ENCODE measurements at regions not wholly inside any gene's neighbourhood (a gene's known extent, or its start where the extent isn't known, plus 50 kb on each side); places are given as distances from the start of the nearest gene placed in this dataset.
"Not testable (repeated sequence)": the region's sequence is repeated elsewhere in the genome, so short reads cannot be mapped to it uniquely, and the experiment has no call there.

DNA sequence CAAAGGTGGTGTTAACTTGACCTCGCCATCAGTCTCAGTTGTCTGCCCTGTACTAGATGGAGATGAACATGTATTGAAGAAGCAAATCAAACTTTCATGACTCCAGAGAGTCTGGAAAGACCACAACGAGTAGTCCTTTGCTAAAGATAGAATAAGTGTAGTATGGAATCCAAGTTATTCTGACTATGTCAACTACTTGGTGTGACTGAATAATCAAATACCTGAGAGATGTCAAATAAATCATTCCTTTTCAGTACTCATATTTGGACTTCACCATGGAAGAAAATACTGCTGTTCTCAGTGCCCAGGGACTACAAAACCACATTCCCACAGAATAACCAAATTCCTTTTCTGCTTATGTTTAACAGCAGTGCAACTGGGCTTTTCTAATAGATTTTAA is 161.2 kb upstream of the SPRY1 start:
- H3K4me1 ChIP-seq (ENCODE audit: insufficient read depth, low read length), result peaks cover 22% of the 10 kb centered on the region
- DNase-seq (peak; percentile 22), ATAC-seq (no peak; the same call in 1 of the 2 replicates)
- POLR2A ChIA-PET (ENCODE audit: unreplicated experiment), result no interaction called here
- no peaks in the 10 kb centered on the region for H4K20me1 ChIP-seq (ENCODE audit: low read length)
- H3K79me2 ChIP-seq (ENCODE audit: low read length), result no peaks in the 10 kb centered on the region
- H3K36me3 ChIP-seq (ENCODE audit: low read depth, low read length), result no peaks in the 10 kb centered on the region
- no peak overlapping the region for H3K4me3 ChIP-seq (ENCODE audit: low read length)
- intact Hi-C loops (cut with micrococcal nuclease), result no loop called here
- no peak overlapping the region for H3K27ac ChIP-seq (ENCODE audit: low read length)
- no peak overlapping the region for H3K4me2 ChIP-seq (ENCODE audit: low read length)
- CTCF ChIA-PET, result no interaction called here
- no peaks in the 10 kb centered on the region for H3K9me3 ChIP-seq (ENCODE audit: low read length)
- H3K9ac ChIP-seq (ENCODE audit: low read length), result no peak overlapping the region
- BruUV-seq (replicated peaks), result no TSS peak
- TF ChIP-seq EZH2 (IDR thresholded peaks at IDR 0.05; ENCODE audit: low read length, unreplicated experiment), result no peak
- TF ChIP-seq, protein P1, sequence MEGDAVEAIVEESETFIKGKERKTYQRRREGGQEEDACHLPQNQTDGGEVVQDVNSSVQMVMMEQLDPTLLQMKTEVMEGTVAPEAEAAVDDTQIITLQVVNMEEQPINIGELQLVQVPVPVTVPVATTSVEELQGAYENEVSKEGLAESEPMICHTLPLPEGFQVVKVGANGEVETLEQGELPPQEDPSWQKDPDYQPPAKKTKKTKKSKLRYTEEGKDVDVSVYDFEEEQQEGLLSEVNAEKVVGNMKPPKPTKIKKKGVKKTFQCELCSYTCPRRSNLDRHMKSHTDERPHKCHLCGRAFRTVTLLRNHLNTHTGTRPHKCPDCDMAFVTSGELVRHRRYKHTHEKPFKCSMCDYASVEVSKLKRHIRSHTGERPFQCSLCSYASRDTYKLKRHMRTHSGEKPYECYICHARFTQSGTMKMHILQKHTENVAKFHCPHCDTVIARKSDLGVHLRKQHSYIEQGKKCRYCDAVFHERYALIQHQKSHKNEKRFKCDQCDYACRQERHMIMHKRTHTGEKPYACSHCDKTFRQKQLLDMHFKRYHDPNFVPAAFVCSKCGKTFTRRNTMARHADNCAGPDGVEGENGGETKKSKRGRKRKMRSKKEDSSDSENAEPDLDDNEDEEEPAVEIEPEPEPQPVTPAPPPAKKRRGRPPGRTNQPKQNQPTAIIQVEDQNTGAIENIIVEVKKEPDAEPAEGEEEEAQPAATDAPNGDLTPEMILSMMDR (conservative IDR thresholded peaks at IDR 0.05; ENCODE audit: low read depth, low read length), result no peak
- no peak for TF ChIP-seq EZH2phosphoT487 (IDR thresholded peaks at IDR 0.05; ENCODE audit: borderline replicate concordance, low read length)
- H2AFZ ChIP-seq (ENCODE audit: low read length), result no peak overlapping the region
- H3K9me2 ChIP-seq (replicated peaks; ENCODE audit: low read length), result no peaks in the 10 kb centered on the region
- H3F3A ChIP-seq (ENCODE audit: low read length, unreplicated experiment), result no peaks in the 10 kb centered on the region
- H3K27me3 ChIP-seq (ENCODE audit: low read length), result no peaks in the 10 kb centered on the region

DNA sequence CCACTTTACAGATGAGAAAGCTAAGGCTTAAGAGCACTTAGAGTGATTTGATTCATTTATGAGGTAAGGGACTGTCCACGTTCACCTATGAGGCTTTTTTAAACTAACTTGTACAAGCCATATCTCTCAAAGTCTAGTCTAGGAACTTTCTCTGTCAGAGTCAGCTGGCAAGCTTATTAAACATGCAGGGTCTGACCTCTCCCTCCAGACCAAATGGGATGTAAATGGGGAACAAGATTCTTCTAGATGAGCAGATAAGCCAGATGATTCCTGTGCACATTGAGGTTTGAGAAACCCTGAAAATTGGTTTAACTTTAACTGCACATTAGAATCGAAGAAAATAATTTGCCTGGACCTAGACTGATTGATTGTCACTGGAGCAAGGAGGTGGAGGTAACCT is 160.0 kb upstream of the SPRY1 start:
- H3K9ac ChIP-seq (ENCODE audit: low read length), result no peak overlapping the region
- no peaks in the 10 kb centered on the region for H4K20me1 ChIP-seq (ENCODE audit: low read length)
- H3K36me3 ChIP-seq (ENCODE audit: low read depth, low read length), result no peaks in the 10 kb centered on the region
- no peaks in the 10 kb centered on the region for H3F3A ChIP-seq (ENCODE audit: low read length, unreplicated experiment)
- no peak overlapping the region for H3K27ac ChIP-seq (ENCODE audit: low read length)
- no peaks in the 10 kb centered on the region for H3K9me2 ChIP-seq (replicated peaks; ENCODE audit: low read length)
- H3K27me3 ChIP-seq (ENCODE audit: low read length), result no peaks in the 10 kb centered on the region
- ChIA-PET POLR2A (ENCODE audit: unreplicated experiment) (no interaction called here), CTCF (no interaction called here)
- H3K79me2 ChIP-seq (ENCODE audit: low read length), result no peaks in the 10 kb centered on the region
- no TSS peak for BruUV-seq (replicated peaks)
- peaks cover 22% of the 10 kb centered on the region for H3K4me1 ChIP-seq (ENCODE audit: insufficient read depth, low read length)
- ATAC-seq, result no peak
- H3K4me2 ChIP-seq (ENCODE audit: low read length), result no peak overlapping the region
- DNase-seq, result no peak
- intact Hi-C loops (cut with micrococcal nuclease), result no loop called here
- H3K9me3 ChIP-seq (ENCODE audit: low read length), result no peaks in the 10 kb centered on the region
- no peak for TF ChIP-seq EZH2phosphoT487 (IDR thresholded peaks at IDR 0.05; ENCODE audit: borderline replicate concordance, low read length)
- TF ChIP-seq, protein P1 (conservative IDR thresholded peaks at IDR 0.05; ENCODE audit: low read depth, low read length), result no peak
- H3K4me3 ChIP-seq (ENCODE audit: low read length), result no peak overlapping the region
- H2AFZ ChIP-seq (ENCODE audit: low read length), result no peak overlapping the region

DNA sequence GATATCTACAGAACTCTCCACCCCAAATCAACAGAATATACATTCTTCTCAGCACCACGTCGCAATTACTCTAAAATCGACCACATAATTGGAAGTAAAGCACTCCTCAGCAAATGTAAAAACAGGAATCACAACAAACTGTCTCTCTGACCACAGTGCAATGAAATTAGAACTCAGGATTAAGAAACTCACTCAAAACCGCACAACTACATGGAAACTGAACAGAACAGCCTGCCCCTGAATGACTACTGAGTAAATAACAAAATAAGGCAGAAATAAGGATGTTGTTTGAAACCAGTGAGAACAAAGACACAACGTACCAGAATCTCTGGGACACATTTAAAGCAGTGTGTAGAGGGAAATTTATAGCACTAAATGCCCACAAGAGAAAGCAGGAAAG is 156.3 kb upstream of the SPRY1 start:
- ATAC-seq; H3K9me2 ChIP-seq (replicated peaks; ENCODE audit: low read length); POLR2A ChIA-PET (ENCODE audit: unreplicated experiment); BruUV-seq (replicated peaks); H3K36me3 ChIP-seq (ENCODE audit: low read depth, low read length); H3F3A ChIP-seq (ENCODE audit: low read length, unreplicated experiment); H3K9me3 ChIP-seq (ENCODE audit: low read length); intact Hi-C loops (cut with micrococcal nuclease); H4K20me1 ChIP-seq (ENCODE audit: low read length); H3K4me3 ChIP-seq (ENCODE audit: low read length); DNase-seq; H2AFZ ChIP-seq (ENCODE audit: low read length); H3K4me1 ChIP-seq (ENCODE audit: insufficient read depth, low read length); H3K27me3 ChIP-seq (ENCODE audit: low read length); CTCF ChIA-PET; H3K4me2 ChIP-seq (ENCODE audit: low read length); H3K79me2 ChIP-seq (ENCODE audit: low read length); H3K9ac ChIP-seq (ENCODE audit: low read length); H3K27ac ChIP-seq (ENCODE audit: low read length): not testable (repeated sequence)

DNA sequence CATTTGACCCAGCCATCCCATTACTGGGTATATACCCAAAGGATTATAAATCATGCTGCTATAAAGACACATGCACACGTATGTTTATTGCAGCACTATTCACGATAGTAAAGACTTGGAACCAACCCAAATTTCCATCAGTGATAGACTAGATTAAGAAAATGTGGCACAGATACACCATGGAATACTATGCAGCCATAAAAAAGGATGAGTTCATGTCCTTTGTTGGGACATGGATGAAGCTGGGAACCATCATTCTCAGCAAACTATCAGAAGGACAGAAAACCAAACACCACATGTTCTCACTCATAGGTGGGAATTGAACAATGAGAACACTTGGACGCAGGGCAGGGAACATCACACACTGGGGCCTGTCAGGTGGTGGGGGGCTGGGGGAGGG is 153.4 kb upstream of the SPRY1 start:
- H3K9me3 ChIP-seq (ENCODE audit: low read length); CTCF ChIA-PET; H3K9me2 ChIP-seq (replicated peaks; ENCODE audit: low read length); H3K4me3 ChIP-seq (ENCODE audit: low read length); H3K79me2 ChIP-seq (ENCODE audit: low read length); H3K36me3 ChIP-seq (ENCODE audit: low read depth, low read length); H4K20me1 ChIP-seq (ENCODE audit: low read length); BruUV-seq (replicated peaks); H3F3A ChIP-seq (ENCODE audit: low read length, unreplicated experiment); H2AFZ ChIP-seq (ENCODE audit: low read length); H3K27me3 ChIP-seq (ENCODE audit: low read length); H3K27ac ChIP-seq (ENCODE audit: low read length); POLR2A ChIA-PET (ENCODE audit: unreplicated experiment); H3K4me1 ChIP-seq (ENCODE audit: insufficient read depth, low read length); H3K4me2 ChIP-seq (ENCODE audit: low read length); intact Hi-C loops (cut with micrococcal nuclease); ATAC-seq; H3K9ac ChIP-seq (ENCODE audit: low read length); DNase-seq: not testable (repeated sequence)
